H9 (cell line): ENCODE measurements at regions not wholly inside any gene's neighbourhood (a gene's known extent, or its start where the extent isn't known, plus 50 kb on each side); places are given as distances from the start of the nearest gene placed in this dataset.

ENCODE experiments used
- DNase-seq: peaks from one replicate; pipeline ENCODE4 v3.0.0-alpha.2; 2017
- H2AFZ ChIP-seq: one replicate; pipeline ENCODE4 v1.6.1; 2013; ENCODE audit warnings: mild to moderate bottlenecking, low read length, control low read depth, moderate library complexity
- H2AK5ac ChIP-seq: 2 replicates; pipeline ENCODE4 v1.6.1; 2013; ENCODE audit warnings: low read length, control low read depth, mixed read lengths; ENCODE audit not compliant: insufficient read length
- H2BK120ac ChIP-seq: one replicate; pipeline ENCODE4 v1.6.1; 2013; ENCODE audit warnings: low read depth, mild to moderate bottlenecking, low read length, control low read depth, inconsistent platforms; ENCODE audit not compliant: poor library complexity, severe bottlenecking
- H2BK12ac ChIP-seq: 2 replicates; pipeline ENCODE4 v1.6.1; 2013; ENCODE audit warnings: low read length, control low read depth, mixed read lengths, low read depth; ENCODE audit not compliant: insufficient read length
- H2BK15ac ChIP-seq: 2 replicates; pipeline ENCODE4 v1.6.1; 2013; ENCODE audit warnings: low read depth, low read length, control low read depth
- H2BK20ac ChIP-seq: one replicate; pipeline ENCODE4 v1.6.1; 2013; ENCODE audit warnings: low read depth, mild to moderate bottlenecking, low read length, control low read depth, inconsistent platforms; ENCODE audit not compliant: poor library complexity, severe bottlenecking
- H2BK5ac ChIP-seq: 2 replicates; pipeline ENCODE4 v1.6.1; 2013; ENCODE audit warnings: low read length, control low read depth, mixed read lengths; ENCODE audit not compliant: insufficient read length
- H3K14ac ChIP-seq: 2 replicates; pipeline ENCODE4 v1.6.1; 2013; ENCODE audit warnings: low read length, control low read depth; ENCODE audit not compliant: insufficient read depth
- H3K18ac ChIP-seq: 2 replicates; pipeline ENCODE4 v1.6.1; 2013; ENCODE audit warnings: low read depth, mild to moderate bottlenecking, mixed read lengths, low read length, control low read depth; ENCODE audit not compliant: insufficient read length
- H3K23ac ChIP-seq: 2 replicates; pipeline ENCODE4 v1.6.1; 2013; ENCODE audit warnings: low read length, control low read depth, mixed read lengths, low read depth; ENCODE audit not compliant: insufficient read length
- H3K23me2 ChIP-seq: 2 replicates; pipeline ENCODE4 v1.6.1; 2013; ENCODE audit warnings: low read depth, mild to moderate bottlenecking, mixed read lengths, low read length, control low read depth; ENCODE audit not compliant: insufficient read length, poor library complexity, severe bottlenecking
- H3K27ac ChIP-seq: 2 replicates; pipeline ENCODE4 v1.5.1; 2013; ENCODE audit warnings: low read length, control low read depth, mixed read lengths, low read depth; ENCODE audit not compliant: insufficient read length
- H3K27me3 ChIP-seq: 2 replicates; pipeline ENCODE4 v1.6.1; 2013; ENCODE audit warnings: low read length, control low read depth, inconsistent platforms; ENCODE audit not compliant: insufficient read depth
- H3K4ac ChIP-seq: 2 replicates; pipeline ENCODE4 v1.6.1; 2013; ENCODE audit warnings: low read depth, mild to moderate bottlenecking, control low read depth, inconsistent platforms, low read length, moderate library complexity
- H3K4me1 ChIP-seq: 2 replicates; pipeline ENCODE4 v1.6.1; 2013; ENCODE audit warnings: low read length, control low read depth, inconsistent platforms; ENCODE audit not compliant: insufficient read depth
- H3K4me2 ChIP-seq: 2 replicates; pipeline ENCODE4 v1.6.1; 2013; ENCODE audit warnings: low read length, control low read depth, mixed read lengths; ENCODE audit not compliant: insufficient read length, insufficient read depth
- H3K56ac ChIP-seq: 2 replicates; pipeline ENCODE4 v1.6.1; 2013; ENCODE audit warnings: low read depth, mild to moderate bottlenecking, mixed read lengths, low read length, control low read depth; ENCODE audit not compliant: insufficient read length
- H3K79me1 ChIP-seq: 2 replicates; pipeline ENCODE4 v1.6.1; 2013; ENCODE audit warnings: low read depth, mild to moderate bottlenecking, moderate library complexity, low read length, control low read depth, inconsistent platforms; ENCODE audit not compliant: insufficient read depth, poor library complexity, severe bottlenecking
- H3K79me2 ChIP-seq: 2 replicates; pipeline ENCODE4 v1.6.1; 2013; ENCODE audit warnings: low read length, control low read depth, inconsistent platforms; ENCODE audit not compliant: insufficient read depth
- H3K9ac ChIP-seq: 2 replicates; pipeline ENCODE4 v1.6.1; 2013; ENCODE audit warnings: low read length, control low read depth, mixed read lengths; ENCODE audit not compliant: insufficient read length; ENCODE audit errors: extremely low read depth
- H3K9me3 ChIP-seq: one replicate; pipeline ENCODE4 v1.6.1; 2013; ENCODE audit warnings: low read depth, low read length, inconsistent platforms; ENCODE audit not compliant: control insufficient read depth
- H3T11ph ChIP-seq: one replicate; pipeline ENCODE4 v1.6.1; 2013; ENCODE audit warnings: mild to moderate bottlenecking, low read length, control low read depth, inconsistent platforms
- H4K20me1 ChIP-seq: one replicate; pipeline ENCODE4 v1.6.1; 2013; ENCODE audit not compliant: control insufficient read depth, insufficient read length, insufficient read depth
- H4K5ac ChIP-seq: 2 replicates; pipeline ENCODE4 v1.6.1; 2013; ENCODE audit warnings: low read depth, mild to moderate bottlenecking, mixed read lengths, low read length, control low read depth; ENCODE audit not compliant: insufficient read length
- H4K8ac ChIP-seq: replicated peaks from 2 replicates; pipeline ENCODE4 v1.6.1; 2013; ENCODE audit warnings: low read length, control low read depth, mixed read lengths, low read depth; ENCODE audit not compliant: insufficient read length
- H4K91ac ChIP-seq: 2 replicates; pipeline ENCODE4 v1.6.1; 2013; ENCODE audit warnings: low read depth, mild to moderate bottlenecking, moderate library complexity, mixed read lengths, low read length, control low read depth; ENCODE audit not compliant: insufficient read length
- H3K27ac Mint-ChIP-seq, 3 experiments: 2 replicates in 2 of 3; 3 replicates in 1 of 3; pipeline ENCODE4 v1.8.0; 2020 to 2021; ENCODE audit warnings: mixed read lengths in 3 of 3, mild to moderate bottlenecking in 1 of 3, moderate library complexity in 1 of 3
- H3K27me3 Mint-ChIP-seq: 2 replicates; pipeline ENCODE4 v1.8.0; 2021; ENCODE audit warnings: low read depth, mild to moderate bottlenecking, moderate library complexity, mixed read lengths
- H3K36me3 Mint-ChIP-seq, 3 experiments: 2 replicates in 2 of 3; 3 replicates in 1 of 3; pipeline ENCODE4 v1.8.0; 2020 to 2021; ENCODE audit warnings: low read depth in 3 of 3, mixed read lengths in 3 of 3; ENCODE audit not compliant: insufficient read depth in 1 of 3
- H3K4me1 Mint-ChIP-seq, 2 experiments: 2 replicates each; pipeline ENCODE4 v1.8.0; 2020; ENCODE audit warnings: mixed read lengths in 2 of 2
- H3K4me3 Mint-ChIP-seq, 2 experiments: 2 replicates in 1 of 2; 3 replicates in 1 of 2; pipeline ENCODE4 v1.8.0; 2020 to 2021; ENCODE audit warnings: mild to moderate bottlenecking in 2 of 2, mixed read lengths in 2 of 2, moderate library complexity in 1 of 2
- H3K9me3 Mint-ChIP-seq, 2 experiments: 2 replicates in 1 of 2; 3 replicates in 1 of 2; pipeline ENCODE4 v1.8.0; 2020; ENCODE audit warnings: mild to moderate bottlenecking in 2 of 2, mixed read lengths in 2 of 2, moderate library complexity in 1 of 2
- WGBS: extraction: QIAGEN DNeasy Blood & Tissue Kit; methylation state at CpG from one replicate; pipeline ENCODE4 v1.1.7; 2013; ENCODE audit warnings: missing lambda C conversion rate, low lambda C conversion rate, mixed read lengths; ENCODE audit not compliant: insufficient read length; ENCODE audit errors: extremely low coverage; 5-methylcytosine and 5-hydroxymethylcytosine counted together
- TF ChIP-seq, protein P1 (sequence below): fragments of 200-600 bp; sonication (generic); conservative IDR thresholded peaks from 3 replicates; pipeline ENCODE4 v1.8.0; 2021; ENCODE audit warnings: antibody characterized with exemption, mild to moderate bottlenecking

DNA sequence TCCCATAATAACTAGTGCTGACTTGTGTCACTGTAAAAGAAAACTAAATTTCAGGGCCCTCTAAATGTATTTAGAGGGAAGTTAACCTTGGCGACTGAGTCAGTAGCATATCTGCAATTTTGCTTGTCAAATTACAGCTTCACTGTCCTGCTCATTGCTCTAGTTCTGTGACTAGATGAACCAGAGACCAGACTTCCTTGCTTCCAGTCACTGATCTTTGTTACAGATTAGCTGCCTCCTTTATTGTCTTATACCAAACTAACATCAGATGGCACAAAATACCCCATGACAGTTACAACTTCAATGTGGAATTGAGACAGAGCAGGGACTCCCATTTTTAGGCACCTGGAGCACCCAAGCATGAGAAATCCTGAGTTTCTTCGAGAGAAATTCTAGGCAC lies 79.9 kb upstream of the POM121L12 start:
- Histone ChIP-seq H3K27me3 (no peaks in the 10 kb centered on the region), H2AK5ac (no peak overlapping the region), H3K23ac (no peak overlapping the region), H3K79me2 (no peaks in the 10 kb centered on the region), H3K14ac (no peak overlapping the region), H3K4me2 (no peak overlapping the region), H3K56ac (no peak overlapping the region), H3K18ac (no peak overlapping the region), H2BK12ac (no peak overlapping the region), H2BK15ac (no peak overlapping the region), H4K91ac (no peak overlapping the region), H3K4ac (no peak overlapping the region), H3K79me1 (no peaks in the 10 kb centered on the region), H2BK20ac (no peak overlapping the region), H3K23me2 (no peaks in the 10 kb centered on the region), H4K5ac (no peak overlapping the region), H4K20me1 (no peaks in the 10 kb centered on the region), H4K8ac (no peak overlapping the region), H3K4me1 (no peaks in the 10 kb centered on the region; the same call in 1 of the 2 replicates), H3K9me3 (no peaks in the 10 kb centered on the region), H2BK120ac (no peak overlapping the region), H2AFZ (no peak overlapping the region), H2BK5ac (no peak overlapping the region), H3K27ac (no peak overlapping the region), H3K9ac (no peak overlapping the region), H3T11ph (no peak overlapping the region)
- WGBS, result no CpG with 5 or more reads among the region's 2 CpGs
- Mint-ChIP-seq H3K27ac (no peak overlapping the region), H3K27me3 (no peaks in the 10 kb centered on the region), H3K4me3 (no peak overlapping the region), H3K36me3 (no peaks in the 10 kb centered on the region; a peak in 2 of 7 replicates), H3K9me3 (no peaks in the 10 kb centered on the region), H3K4me1 (peaks cover 28 to 31% of the 10 kb centered on the region in 2 experiments)
- TF ChIP-seq, protein P1, sequence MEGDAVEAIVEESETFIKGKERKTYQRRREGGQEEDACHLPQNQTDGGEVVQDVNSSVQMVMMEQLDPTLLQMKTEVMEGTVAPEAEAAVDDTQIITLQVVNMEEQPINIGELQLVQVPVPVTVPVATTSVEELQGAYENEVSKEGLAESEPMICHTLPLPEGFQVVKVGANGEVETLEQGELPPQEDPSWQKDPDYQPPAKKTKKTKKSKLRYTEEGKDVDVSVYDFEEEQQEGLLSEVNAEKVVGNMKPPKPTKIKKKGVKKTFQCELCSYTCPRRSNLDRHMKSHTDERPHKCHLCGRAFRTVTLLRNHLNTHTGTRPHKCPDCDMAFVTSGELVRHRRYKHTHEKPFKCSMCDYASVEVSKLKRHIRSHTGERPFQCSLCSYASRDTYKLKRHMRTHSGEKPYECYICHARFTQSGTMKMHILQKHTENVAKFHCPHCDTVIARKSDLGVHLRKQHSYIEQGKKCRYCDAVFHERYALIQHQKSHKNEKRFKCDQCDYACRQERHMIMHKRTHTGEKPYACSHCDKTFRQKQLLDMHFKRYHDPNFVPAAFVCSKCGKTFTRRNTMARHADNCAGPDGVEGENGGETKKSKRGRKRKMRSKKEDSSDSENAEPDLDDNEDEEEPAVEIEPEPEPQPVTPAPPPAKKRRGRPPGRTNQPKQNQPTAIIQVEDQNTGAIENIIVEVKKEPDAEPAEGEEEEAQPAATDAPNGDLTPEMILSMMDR, result no peak
- no peak for DNase-seq
